ENCODE measurements at regions not wholly inside any gene's neighbourhood (a gene's known extent, or its start where the extent isn't known, plus 50 kb on each side); places are given as distances from the start of the nearest gene placed in this dataset.

DNA sequence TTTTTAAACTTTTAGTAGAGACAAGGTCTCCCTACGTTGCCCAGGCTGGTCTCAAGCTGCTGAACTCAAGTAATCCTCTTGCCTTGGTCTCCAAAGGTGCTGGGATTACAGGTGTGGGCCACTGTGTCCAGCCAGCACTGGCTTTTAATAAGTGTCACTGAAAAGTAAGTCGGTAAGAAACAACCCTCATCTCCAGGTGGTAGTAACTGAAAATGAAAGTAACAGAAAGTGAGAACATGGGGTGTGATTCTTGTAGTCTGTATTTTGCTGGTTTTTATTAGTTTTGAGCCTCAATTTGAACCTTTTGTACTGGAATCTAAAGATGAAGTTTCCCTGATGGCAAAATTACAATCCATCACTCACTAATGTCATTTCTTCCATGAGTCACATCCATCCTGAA lies 238.1 kb upstream of the AGA start:
- TF ChIP-seq, protein P1, sequence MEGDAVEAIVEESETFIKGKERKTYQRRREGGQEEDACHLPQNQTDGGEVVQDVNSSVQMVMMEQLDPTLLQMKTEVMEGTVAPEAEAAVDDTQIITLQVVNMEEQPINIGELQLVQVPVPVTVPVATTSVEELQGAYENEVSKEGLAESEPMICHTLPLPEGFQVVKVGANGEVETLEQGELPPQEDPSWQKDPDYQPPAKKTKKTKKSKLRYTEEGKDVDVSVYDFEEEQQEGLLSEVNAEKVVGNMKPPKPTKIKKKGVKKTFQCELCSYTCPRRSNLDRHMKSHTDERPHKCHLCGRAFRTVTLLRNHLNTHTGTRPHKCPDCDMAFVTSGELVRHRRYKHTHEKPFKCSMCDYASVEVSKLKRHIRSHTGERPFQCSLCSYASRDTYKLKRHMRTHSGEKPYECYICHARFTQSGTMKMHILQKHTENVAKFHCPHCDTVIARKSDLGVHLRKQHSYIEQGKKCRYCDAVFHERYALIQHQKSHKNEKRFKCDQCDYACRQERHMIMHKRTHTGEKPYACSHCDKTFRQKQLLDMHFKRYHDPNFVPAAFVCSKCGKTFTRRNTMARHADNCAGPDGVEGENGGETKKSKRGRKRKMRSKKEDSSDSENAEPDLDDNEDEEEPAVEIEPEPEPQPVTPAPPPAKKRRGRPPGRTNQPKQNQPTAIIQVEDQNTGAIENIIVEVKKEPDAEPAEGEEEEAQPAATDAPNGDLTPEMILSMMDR (conservative IDR thresholded peaks at IDR 0.05; ENCODE audit: low read depth, low read length): no peak
- TF ChIP-seq EZH2 (IDR thresholded peaks at IDR 0.05; ENCODE audit: borderline replicate concordance, low read depth, low read length, poor library complexity, severe bottlenecking): no peak
